Esophagus (tissue), 2 donors: ENCODE measurements at regions not wholly inside any gene's neighbourhood (a gene's known extent, or its start where the extent isn't known, plus 50 kb on each side); places are given as distances from the start of the nearest gene placed in this dataset.
"Not testable (repeated sequence)": the region's sequence is repeated elsewhere in the genome, so short reads cannot be mapped to it uniquely, and the experiment has no call there.

Experiments used
- H3K27ac ChIP-seq, 2 donors: one replicate each; pipeline ENCODE4 v1.5.1; 2013; ENCODE audit warnings: low read depth in 2 of 2, mild to moderate bottlenecking in 2 of 2, inconsistent platforms in 1 of 2, low read length in 1 of 2, moderate library complexity in 1 of 2
- H3K27me3 ChIP-seq, 2 donors: one replicate each; pipeline ENCODE4 v1.6.1; 2013; ENCODE audit warnings: low read length in 2 of 2, control low read depth in 1 of 2, mild to moderate bottlenecking in 1 of 2; ENCODE audit not compliant: insufficient read depth in 2 of 2, control insufficient read depth in 1 of 2
- H3K36me3 ChIP-seq, 2 donors: one replicate each; pipeline ENCODE4 v1.6.1; 2013; ENCODE audit warnings: low read length in 1 of 2; ENCODE audit not compliant: control insufficient read depth in 2 of 2, insufficient read depth in 2 of 2
- H3K4me1 ChIP-seq, 2 donors: one replicate each; pipeline ENCODE4 v1.6.1; 2013; ENCODE audit warnings: low read length in 1 of 2; ENCODE audit not compliant: control insufficient read depth in 2 of 2, insufficient read depth in 2 of 2
- H3K4me3 ChIP-seq, 2 donors: one replicate each; pipeline ENCODE4 v1.5.1; 2013; ENCODE audit warnings: low read length in 2 of 2, mild to moderate bottlenecking in 2 of 2, low read depth in 1 of 2, moderate library complexity in 1 of 2
- H3K9me3 ChIP-seq, 2 donors: one replicate each; pipeline ENCODE4 v1.6.1; 2013; ENCODE audit warnings: mild to moderate bottlenecking in 2 of 2, low read depth in 1 of 2, low read length in 1 of 2, moderate library complexity in 1 of 2; ENCODE audit not compliant: control insufficient read depth in 2 of 2, insufficient read depth in 1 of 2
- WGBS, 2 donors: extraction: QIAGEN DNeasy Blood & Tissue Kit; methylation state at CpG; one replicate each; pipeline ENCODE4 v1.1.7; 2013; 5-methylcytosine and 5-hydroxymethylcytosine counted together
- donor health status: healthy with polysubstance abuse.
- donor health status: Bipolar disorder and iron deficiency.

GRCh38 chr1:113307771-113308445 is 82.4 kb upstream of the MAGI3 start:
- H3K27ac ChIP-seq = peak overlapping the region; percentile 36 to 75
- WGBS, 2 donors = 47 to 56% methylated on average over 3 of the region's 3 CpGs

GRCh38 chr1:113312651-113313050 is 77.7 kb upstream of the MAGI3 start:
- not testable (repeated sequence) for H3K4me1 ChIP-seq, H3K27ac ChIP-seq
- 98 to 100% methylated on average over 1 of the region's 1 CpG for WGBS, 2 donors

More at GRCh38 chr1:113307771-113308445, 82.4 kb upstream of the MAGI3 start:
- no peaks in the 10 kb centered on the region for H3K9me3 ChIP-seq
- H3K4me3 ChIP-seq = no peak overlapping the region
- H3K36me3 ChIP-seq = no peaks in the 10 kb centered on the region
- no peaks in the 10 kb centered on the region for H3K4me1 ChIP-seq
- H3K27me3 ChIP-seq = no peaks in the 10 kb centered on the region

GRCh38 chr1:113314600-113314999 is 75.7 kb upstream of the MAGI3 start:
- Histone ChIP-seq H3K27me3 (no peaks in the 10 kb centered on the region), H3K4me1 (no peaks in the 10 kb centered on the region), H3K9me3 (no peaks in the 10 kb centered on the region), H3K27ac (no peak overlapping the region), H3K36me3 (no peaks in the 10 kb centered on the region), H3K4me3 (no peak overlapping the region)
- WGBS, 2 donors = 89 to 92% methylated on average over 3 of the region's 3 CpGs

More at GRCh38 chr1:113312651-113313050, 77.7 kb upstream of the MAGI3 start:
- not testable (repeated sequence) for H3K36me3 ChIP-seq, H3K9me3 ChIP-seq, H3K4me3 ChIP-seq, H3K27me3 ChIP-seq

DNA sequence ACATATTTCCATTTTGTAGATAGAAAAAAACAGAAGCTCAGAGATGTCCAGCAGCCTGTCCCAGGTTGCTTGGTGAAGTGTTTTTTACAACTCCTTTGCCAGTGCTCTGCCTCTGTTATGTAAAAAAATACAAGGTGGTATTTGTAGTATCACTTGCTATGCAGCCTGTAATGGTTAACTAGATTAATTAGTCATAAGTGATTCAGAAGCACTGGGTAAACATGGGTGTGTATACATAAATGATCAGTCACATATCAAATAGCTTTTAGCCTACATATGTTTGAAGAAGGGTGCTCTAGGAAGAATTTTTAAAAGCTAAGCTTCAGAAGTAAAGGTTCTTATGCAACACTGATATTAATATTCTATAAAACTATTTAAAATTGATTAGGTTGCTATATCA is 70.0 kb upstream of the MAGI3 start:
- no peak overlapping the region for H3K27ac ChIP-seq
- H3K36me3 ChIP-seq = no peaks in the 10 kb centered on the region
- no peaks in the 10 kb centered on the region for H3K4me1 ChIP-seq
- no peaks in the 10 kb centered on the region for H3K27me3 ChIP-seq
- no peaks in the 10 kb centered on the region for H3K9me3 ChIP-seq
- H3K4me3 ChIP-seq = no peak overlapping the region

- Histone ChIP-seq H3K36me3 (no peaks in the 10 kb centered on the region), H3K9me3 (no peaks in the 10 kb centered on the region), H3K27me3 (no peaks in the 10 kb centered on the region), H3K4me1 (no peaks in the 10 kb centered on the region), H3K4me3 (no peak overlapping the region), H3K27ac (no peak overlapping the region)
- WGBS, 2 donors = 39 to 51% methylated on average over 3 of the region's 3 CpGs
Observed at GRCh38 chr1:113320972-113321680, 69.2 kb upstream of the MAGI3 start.

- Histone ChIP-seq H3K4me3 (no peak overlapping the region), H3K9me3 (no peaks in the 10 kb centered on the region), H3K4me1 (no peaks in the 10 kb centered on the region), H3K36me3 (no peaks in the 10 kb centered on the region), H3K27me3 (no peaks in the 10 kb centered on the region), H3K27ac (no peak overlapping the region)
- WGBS, 2 donors = 89 to 90% methylated on average over 3 of the region's 3 CpGs
Observed at GRCh38 chr1:113321771-113322387, 68.4 kb upstream of the MAGI3 start.

GRCh38 chr1:113322439-113322838 is 67.9 kb upstream of the MAGI3 start:
- WGBS, 2 donors = 83 to 91% methylated on average over 1 of the region's 1 CpG
- Histone ChIP-seq H3K36me3 (no peaks in the 10 kb centered on the region), H3K27me3 (no peaks in the 10 kb centered on the region), H3K4me1 (no peaks in the 10 kb centered on the region), H3K4me3 (no peak overlapping the region), H3K27ac (no peak overlapping the region), H3K9me3 (no peaks in the 10 kb centered on the region)

DNA sequence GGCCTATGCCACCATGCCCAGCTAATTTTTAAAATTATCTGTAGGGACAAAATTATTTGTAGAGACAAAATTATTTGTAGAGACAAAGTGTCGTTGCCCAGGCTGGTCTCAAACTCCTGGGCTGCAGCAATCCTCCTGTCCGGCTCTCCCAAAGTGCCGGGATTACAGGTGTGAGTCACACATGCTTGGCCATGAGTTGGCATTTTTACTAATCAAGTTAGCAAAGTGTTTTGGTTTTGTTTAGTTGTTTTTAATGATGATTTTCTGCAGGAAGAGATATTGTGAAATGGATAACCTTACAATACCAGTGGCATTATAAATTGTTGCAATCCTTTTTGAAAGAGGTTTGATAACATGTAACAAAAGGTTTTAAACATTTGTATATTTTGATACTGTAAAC is 65.3 kb upstream of the MAGI3 start:
- Histone ChIP-seq H3K36me3 (no peaks in the 10 kb centered on the region), H3K27me3 (no peaks in the 10 kb centered on the region), H3K4me1 (peaks cover 0 to 2% of the 10 kb centered on the region in 2 donors), H3K4me3 (no peak overlapping the region), H3K27ac (no peak overlapping the region), H3K9me3 (no peaks in the 10 kb centered on the region)
- WGBS, 2 donors = 40 to 61% methylated on average over 3 of the region's 3 CpGs

DNA sequence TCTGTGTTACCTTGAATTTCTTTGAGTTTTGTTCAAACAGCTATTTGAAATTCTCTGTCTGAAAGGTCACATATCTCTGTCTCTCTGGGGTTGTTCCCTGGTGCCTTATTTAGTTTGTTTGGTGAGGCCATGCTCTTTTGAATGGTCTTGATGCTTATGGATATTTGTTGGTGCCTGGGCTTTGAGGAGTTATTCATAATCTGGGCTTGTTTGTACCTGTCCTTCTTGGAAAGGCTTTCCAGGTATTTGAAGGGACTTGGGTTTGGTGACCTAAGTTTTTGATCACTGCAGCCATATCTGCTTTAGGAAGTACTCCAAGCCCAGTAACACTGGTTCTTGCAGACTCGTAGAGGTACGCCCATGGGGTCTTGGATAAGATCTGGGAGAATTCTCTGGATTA is 63.3 kb upstream of the MAGI3 start:
- no peaks in the 10 kb centered on the region for H3K27me3 ChIP-seq
- H3K36me3 ChIP-seq = no peaks in the 10 kb centered on the region
- WGBS, 2 donors = 76 to 83% methylated on average over 2 of the region's 2 CpGs
- no peaks in the 10 kb centered on the region for H3K9me3 ChIP-seq
- peaks cover 0 to 2% of the 10 kb centered on the region in 2 donors for H3K4me1 ChIP-seq
- no peak overlapping the region for H3K27ac ChIP-seq
- no peak overlapping the region for H3K4me3 ChIP-seq
